ENCODE measurements at regions not wholly inside any gene's neighbourhood (a gene's known extent, or its start where the extent isn't known, plus 50 kb on each side); places are given as distances from the start of the nearest gene placed in this dataset.

- no peak for TF ChIP-seq POLR2AphosphoS5 (IDR thresholded peaks at IDR 0.05; ENCODE audit: low read depth, low read length)
- TF ChIP-seq TAF1 (IDR thresholded peaks at IDR 0.05; ENCODE audit: borderline replicate concordance, insufficient read depth, low read length), result no peak
Measured at GRCh38 chr9:14427419-14427818, 113.5 kb upstream of the NFIB start.
